Ovary (tissue), 3 donors: ENCODE measurements at regions not wholly inside any gene's neighbourhood (a gene's known extent, or its start where the extent isn't known, plus 50 kb on each side); places are given as distances from the start of the nearest gene placed in this dataset.

Source experiments
- CTCF ChIP-seq, 3 donors: fragments of 450-650 bp in 2 of 3; fragments of 200-600 bp in 1 of 3; IDR thresholded peaks; one replicate each; pipeline versions ENCODE4 v1.5.1 to v1.8.0; 2016 to 2022; ENCODE audit warnings: antibody characterized with exemption in 3 of 3, mild to moderate bottlenecking in 1 of 3
- POLR2A ChIP-seq: fragments of 450-650 bp; IDR thresholded peaks from one replicate; pipeline ENCODE4 v1.6.1; 2017; ENCODE audit warnings: antibody characterized with exemption, mild to moderate bottlenecking, moderate library complexity
- donor health status: DM: no; HTN: no; CAD: no.

GRCh38 chr5:125555591-125555990, 809.2 kb upstream of the ZNF608 start:
- TF ChIP-seq POLR2A (no peak), CTCF (IDR thresholded peaks at IDR 0.05) (no peak)
